GM18517 (cell line): ENCODE measurements at regions not wholly inside any gene's neighbourhood (a gene's known extent, or its start where the extent isn't known, plus 50 kb on each side); places are given as distances from the start of the nearest gene placed in this dataset.

Source experiments
- ATAC-seq: cut with Tn5 transposase; IDR thresholded peaks from one replicate; pipeline ENCODE4 v1.9.1; 2021; ENCODE audit warnings: mild to moderate bottlenecking, moderate library complexity; ENCODE audit not compliant: unreplicated experiment

GRCh38 chr6:19492636-19493405 is 344.3 kb upstream of the ID4 start:
- ATAC-seq, result no peak

GRCh38 chr6:19501737-19502245 is 335.4 kb upstream of the ID4 start:
- ATAC-seq, result no peak

- ATAC-seq, result no peak
Observed at GRCh38 chr6:19502301-19502700, 334.9 kb upstream of the ID4 start.

GRCh38 chr6:19515939-19516338 is 321.2 kb upstream of the ID4 start:
- ATAC-seq, result no peak

GRCh38 chr6:19519941-19520340 is 317.2 kb upstream of the ID4 start:
- no peak for ATAC-seq

- ATAC-seq, result no peak
Observed at GRCh38 chr6:19524366-19525186, 312.6 kb upstream of the ID4 start.

- ATAC-seq, result no peak
Observed at GRCh38 chr6:19525673-19526072, 311.5 kb upstream of the ID4 start.

- no peak for ATAC-seq
Observed at GRCh38 chr6:19530188-19530587, 307.0 kb upstream of the ID4 start.

- no peak for ATAC-seq
Observed at GRCh38 chr6:19535351-19535750, 301.8 kb upstream of the ID4 start.

GRCh38 chr6:19536838-19537237 is 300.3 kb upstream of the ID4 start:
- ATAC-seq, result no peak

GRCh38 chr6:19538096-19538495 is 299.1 kb upstream of the ID4 start:
- ATAC-seq, result no peak

- ATAC-seq, result no peak
Observed at GRCh38 chr6:19547507-19547906, 289.7 kb upstream of the ID4 start.

- no peak for ATAC-seq
Observed at GRCh38 chr6:19549109-19549508, 288.1 kb upstream of the ID4 start.

- no peak for ATAC-seq
Observed at GRCh38 chr6:19550380-19550779, 286.8 kb upstream of the ID4 start.

- no peak for ATAC-seq
Observed at GRCh38 chr6:19551611-19552010, 285.6 kb upstream of the ID4 start.

GRCh38 chr6:19552076-19552475 is 285.1 kb upstream of the ID4 start:
- ATAC-seq, result no peak

- ATAC-seq, result no peak
Observed at GRCh38 chr6:19552588-19552987, 284.6 kb upstream of the ID4 start.

GRCh38 chr6:19554356-19555225 is 282.6 kb upstream of the ID4 start:
- ATAC-seq, result no peak

GRCh38 chr6:19557191-19557590 is 280.0 kb upstream of the ID4 start:
- no peak for ATAC-seq

GRCh38 chr6:19558201-19558600 is 279.0 kb upstream of the ID4 start:
- no peak for ATAC-seq

- ATAC-seq, result no peak
Observed at GRCh38 chr6:19558934-19559333, 278.2 kb upstream of the ID4 start.
